Adipocyte (in vitro differentiated cells): ENCODE measurements at regions not wholly inside any gene's neighbourhood (a gene's known extent, or its start where the extent isn't known, plus 50 kb on each side); places are given as distances from the start of the nearest gene placed in this dataset.
"Not testable (repeated sequence)": the region's sequence is repeated elsewhere in the genome, so short reads cannot be mapped to it uniquely, and the experiment has no call there.

ENCODE experiments used
- DNase-seq: peaks from one replicate; pipeline ENCODE4 v3.0.0-alpha.2; 2015; ENCODE audit warnings: low read depth
- H3K27me3 ChIP-seq: replicated peaks from 2 replicates; pipeline ENCODE4 v1.7.0; 2013; ENCODE audit warnings: mild to moderate bottlenecking, low read length, moderate library complexity; ENCODE audit not compliant: control insufficient read depth, insufficient read depth
- H3K36me3 ChIP-seq: 2 replicates; pipeline ENCODE4 v1.7.0; 2013; ENCODE audit warnings: low read length, mild to moderate bottlenecking, moderate library complexity; ENCODE audit not compliant: control insufficient read depth, insufficient read depth, severe bottlenecking
- H3K4me1 ChIP-seq: 2 replicates; pipeline ENCODE4 v1.7.0; 2013; ENCODE audit warnings: mild to moderate bottlenecking, low read length, moderate library complexity; ENCODE audit not compliant: control insufficient read depth, insufficient read depth
- H3K4me3 ChIP-seq: 2 replicates; pipeline ENCODE4 v1.7.0; 2013; ENCODE audit warnings: mild to moderate bottlenecking, low read length, moderate library complexity
- H3K9ac ChIP-seq: 2 replicates; pipeline ENCODE4 v1.7.0; 2013; ENCODE audit warnings: mild to moderate bottlenecking, low read length, moderate library complexity
- H3K9me3 ChIP-seq: 2 replicates; pipeline ENCODE4 v1.7.0; 2013; ENCODE audit warnings: mild to moderate bottlenecking, low read length, moderate library complexity; ENCODE audit not compliant: control insufficient read depth

- H3K4me3 ChIP-seq, result no peak overlapping the region
- no peak overlapping the region for H3K9ac ChIP-seq
- H3K27me3 ChIP-seq, result no peaks in the 10 kb centered on the region
- no peaks in the 10 kb centered on the region for H3K4me1 ChIP-seq
- no peaks in the 10 kb centered on the region for H3K36me3 ChIP-seq
- DNase-seq, result no peak
- H3K9me3 ChIP-seq, result no peaks in the 10 kb centered on the region
Measured at GRCh38 chr4:79613269-79613935, 205.4 kb upstream of the GK2 start.

- no peak overlapping the region for H3K9ac ChIP-seq
- DNase-seq, result no peak
- H3K9me3 ChIP-seq, result no peaks in the 10 kb centered on the region
- H3K4me1 ChIP-seq, result no peaks in the 10 kb centered on the region
- no peak overlapping the region for H3K4me3 ChIP-seq
- no peaks in the 10 kb centered on the region for H3K36me3 ChIP-seq
- H3K27me3 ChIP-seq, result no peaks in the 10 kb centered on the region
Measured at GRCh38 chr4:79611026-79611425, 203.0 kb upstream of the GK2 start.

GRCh38 chr4:79609817-79610216, 201.8 kb upstream of the GK2 start:
- Histone ChIP-seq H3K4me3 (no peak overlapping the region), H3K9ac (no peak overlapping the region), H3K27me3 (no peaks in the 10 kb centered on the region), H3K4me1 (no peaks in the 10 kb centered on the region), H3K9me3 (no peaks in the 10 kb centered on the region), H3K36me3 (no peaks in the 10 kb centered on the region)
- no peak for DNase-seq

GRCh38 chr4:79607979-79608378, 200.0 kb upstream of the GK2 start:
- no peaks in the 10 kb centered on the region for H3K4me1 ChIP-seq
- no peaks in the 10 kb centered on the region for H3K9me3 ChIP-seq
- no peak overlapping the region for H3K4me3 ChIP-seq
- no peaks in the 10 kb centered on the region for H3K36me3 ChIP-seq
- DNase-seq, result no peak
- H3K27me3 ChIP-seq, result no peaks in the 10 kb centered on the region
- no peak overlapping the region for H3K9ac ChIP-seq

- Histone ChIP-seq H3K27me3 (no peaks in the 10 kb centered on the region), H3K4me3 (no peak overlapping the region), H3K36me3 (no peaks in the 10 kb centered on the region), H3K9me3 (no peaks in the 10 kb centered on the region), H3K4me1 (no peaks in the 10 kb centered on the region), H3K9ac (no peak overlapping the region)
- no peak for DNase-seq
Measured at GRCh38 chr4:79604152-79604551, 196.1 kb upstream of the GK2 start.

- Histone ChIP-seq H3K27me3 (no peaks in the 10 kb centered on the region), H3K9ac (no peak overlapping the region), H3K4me3 (no peak overlapping the region), H3K36me3 (no peaks in the 10 kb centered on the region), H3K9me3 (no peaks in the 10 kb centered on the region), H3K4me1 (no peaks in the 10 kb centered on the region)
- no peak for DNase-seq
Measured at GRCh38 chr4:79603681-79604080, 195.7 kb upstream of the GK2 start.

- Histone ChIP-seq H3K27me3 (no peaks in the 10 kb centered on the region), H3K36me3 (no peaks in the 10 kb centered on the region), H3K4me1 (peaks cover 11% of the 10 kb centered on the region), H3K4me3 (no peak overlapping the region), H3K9me3 (no peaks in the 10 kb centered on the region), H3K9ac (no peak overlapping the region)
- no peak for DNase-seq
Measured at GRCh38 chr4:79599691-79600090, 191.7 kb upstream of the GK2 start.

GRCh38 chr4:79598801-79599200, 190.8 kb upstream of the GK2 start:
- no peak for DNase-seq
- Histone ChIP-seq H3K4me3 (no peak overlapping the region), H3K9ac (no peak overlapping the region), H3K36me3 (no peaks in the 10 kb centered on the region), H3K27me3 (no peaks in the 10 kb centered on the region), H3K4me1 (peaks cover 11% of the 10 kb centered on the region), H3K9me3 (no peaks in the 10 kb centered on the region)

- Histone ChIP-seq H3K4me1 (peaks cover 11% of the 10 kb centered on the region), H3K9ac (no peak overlapping the region), H3K36me3 (no peaks in the 10 kb centered on the region), H3K9me3 (no peaks in the 10 kb centered on the region), H3K27me3 (no peaks in the 10 kb centered on the region), H3K4me3 (no peak overlapping the region)
- no peak for DNase-seq
Measured at GRCh38 chr4:79598214-79598613, 190.2 kb upstream of the GK2 start.

GRCh38 chr4:79597266-79597665, 189.2 kb upstream of the GK2 start:
- DNase-seq, result peak; percentile 2
- no peak overlapping the region for H3K9ac ChIP-seq
- H3K36me3 ChIP-seq, result no peaks in the 10 kb centered on the region
- H3K4me3 ChIP-seq, result peak overlapping the region; percentile 11
- H3K4me1 ChIP-seq, result peaks cover 11% of the 10 kb centered on the region
- H3K27me3 ChIP-seq, result no peaks in the 10 kb centered on the region
- H3K9me3 ChIP-seq, result no peaks in the 10 kb centered on the region

- not testable (repeated sequence) for H3K4me1 ChIP-seq, H3K36me3 ChIP-seq, H3K27me3 ChIP-seq, DNase-seq, H3K9ac ChIP-seq, H3K9me3 ChIP-seq, H3K4me3 ChIP-seq
Measured at GRCh38 chr4:79592218-79592617, 184.2 kb upstream of the GK2 start.

GRCh38 chr4:79588679-79589078, 180.7 kb upstream of the GK2 start:
- Histone ChIP-seq H3K9me3 (no peaks in the 10 kb centered on the region), H3K4me3 (no peak overlapping the region), H3K9ac (no peak overlapping the region), H3K27me3 (no peaks in the 10 kb centered on the region), H3K4me1 (no peaks in the 10 kb centered on the region), H3K36me3 (no peaks in the 10 kb centered on the region)
- no peak for DNase-seq
